Liver (tissue), 8 donors: ENCODE measurements at regions not wholly inside any gene's neighbourhood (a gene's known extent, or its start where the extent isn't known, plus 50 kb on each side); places are given as distances from the start of the nearest gene placed in this dataset.
A peak's percentile ranks its signal among the peaks of the same experiment; 100 is the strongest.

Experiments
- DNase-seq: peaks from one replicate; pipeline ENCODE4 v3.0.0-alpha.2; 2017; ENCODE audit warnings: low spot score
- H3K27ac ChIP-seq, 2 donors: one replicate each; pipeline ENCODE4 v1.7.0; 2013; ENCODE audit warnings: inconsistent platforms in 2 of 2, low read length in 2 of 2, control low read depth in 1 of 2, low read depth in 1 of 2, mild to moderate bottlenecking in 1 of 2
- H3K27me3 ChIP-seq, 4 donors: one replicate each; pipeline versions ENCODE4 v1.6.1 to v1.7.0; 2013; ENCODE audit warnings: low read length in 3 of 4, inconsistent platforms in 1 of 4, mild to moderate bottlenecking in 1 of 4, moderate library complexity in 1 of 4; ENCODE audit not compliant: control insufficient read depth in 4 of 4, insufficient read depth in 4 of 4
- H3K36me3 ChIP-seq, 4 donors: one replicate each; pipeline versions ENCODE4 v1.6.1 to v1.7.0; 2013; ENCODE audit warnings: low read length in 3 of 4, mild to moderate bottlenecking in 3 of 4, low read depth in 1 of 4, moderate library complexity in 1 of 4; ENCODE audit not compliant: control insufficient read depth in 4 of 4, insufficient read depth in 3 of 4
- H3K4me1 ChIP-seq, 4 donors: one replicate each; pipeline versions ENCODE4 v1.6.1 to v1.7.0; 2013; ENCODE audit warnings: low read length in 3 of 4, mild to moderate bottlenecking in 3 of 4, moderate library complexity in 1 of 4; ENCODE audit not compliant: control insufficient read depth in 4 of 4, insufficient read depth in 4 of 4
- H3K4me3 ChIP-seq, 3 donors: one replicate each; pipeline versions ENCODE4 v1.6.1 to v1.7.0; 2013; ENCODE audit warnings: low read length in 3 of 3, control low read depth in 1 of 3, low read depth in 1 of 3, mild to moderate bottlenecking in 1 of 3
- H3K9ac ChIP-seq, 2 donors: one replicate each; pipeline ENCODE4 v1.7.0; 2013; ENCODE audit warnings: low read length in 2 of 2, mild to moderate bottlenecking in 2 of 2, moderate library complexity in 2 of 2, control low read depth in 1 of 2, low read depth in 1 of 2
- H3K9me3 ChIP-seq, 4 donors: one replicate each; pipeline versions ENCODE4 v1.6.1 to v1.7.0; 2013; ENCODE audit warnings: low read length in 3 of 4; ENCODE audit not compliant: control insufficient read depth in 4 of 4
- CTCF ChIP-seq: fragments of 150-350 bp; IDR thresholded peaks from 2 replicates; pipeline ENCODE4 v1.5.1; 2017; ENCODE audit warnings: improper control_type of control experiment, low read depth, low read length; ENCODE audit not compliant: missing input control
- FOXA1 ChIP-seq: IDR thresholded peaks from 2 replicates; pipeline ENCODE4 v1.6.1; 2016; ENCODE audit warnings: antibody characterized with exemption
- GABPA ChIP-seq, 2 donors: IDR thresholded peaks in 1 of 2; conservative IDR thresholded peaks in 1 of 2; 2 replicates each; pipeline ENCODE4 v1.6.1; 2016; ENCODE audit warnings: antibody characterized with exemption in 2 of 2, mild to moderate bottlenecking in 1 of 2, moderate library complexity in 1 of 2
- HNF4G ChIP-seq: IDR thresholded peaks from 2 replicates; pipeline ENCODE4 v1.6.1; 2016; ENCODE audit warnings: antibody characterized with exemption
- JUND ChIP-seq, 2 donors: IDR thresholded peaks; 2 replicates each; pipeline ENCODE4 v1.6.1; 2016; ENCODE audit warnings: antibody characterized with exemption in 2 of 2
- RAD21 ChIP-seq, 2 donors: IDR thresholded peaks; 2 replicates each; pipeline ENCODE4 v1.6.1; 2016; ENCODE audit warnings: antibody characterized with exemption in 2 of 2, mild to moderate bottlenecking in 2 of 2
- RXRA ChIP-seq, 2 donors: IDR thresholded peaks; 2 replicates each; pipeline ENCODE4 v1.6.1; 2017 to 2018; ENCODE audit warnings: antibody characterized with exemption in 2 of 2, mild to moderate bottlenecking in 1 of 2
- TAF1 ChIP-seq: conservative IDR thresholded peaks from 2 replicates; pipeline ENCODE4 v1.6.1; 2016; ENCODE audit warnings: antibody characterized with exemption, mild to moderate bottlenecking
- YY1 ChIP-seq: IDR thresholded peaks from 2 replicates; pipeline ENCODE4 v1.6.1; 2016; ENCODE audit warnings: antibody characterized with exemption, mild to moderate bottlenecking
- whole genome bisulfite sequencing: extraction: QIAGEN DNeasy Blood & Tissue Kit; methylation state at CpG from one replicate; pipeline ENCODE4 v1.1.7; 2013; 5-methylcytosine and 5-hydroxymethylcytosine counted together
- TF ChIP-seq, protein P1 (sequence below): IDR thresholded peaks from 2 replicates; pipeline ENCODE4 v1.6.1; 2016; ENCODE audit warnings: antibody characterized with exemption, mild to moderate bottlenecking
- TF ChIP-seq, protein P2 (sequence below): IDR thresholded peaks from 2 replicates; pipeline ENCODE4 v1.6.1; 2016; ENCODE audit warnings: antibody characterized with exemption
- TF ChIP-seq, protein P3 (sequence below): IDR thresholded peaks from 2 replicates; pipeline ENCODE4 v1.6.1; 2016; ENCODE audit warnings: antibody characterized with exemption
- TF ChIP-seq, protein P4 (sequence below): IDR thresholded peaks from 2 replicates; pipeline ENCODE4 v1.6.1; 2016; ENCODE audit warnings: antibody characterized with exemption
- donor health status: healthy.
- donor health status: healthy.
- donor health status: healthy.
- donor health status: healthy.
- donor health status: healthy.

- TF ChIP-seq YY1 (peak; percentile 42), CTCF (no peak), RAD21 (IDR thresholded peaks at IDR 0.05) (peak; percentile 13 to 21), TAF1 (no peak), GABPA (IDR thresholded peaks at IDR 0.05 in 1 of 2, conservative IDR thresholded peaks at IDR 0.05 in 1 of 2) (no peak)
Measured at GRCh38 chr1:96964761-96965160, 243.2 kb downstream of the PTBP2 start (continued).

DNA sequence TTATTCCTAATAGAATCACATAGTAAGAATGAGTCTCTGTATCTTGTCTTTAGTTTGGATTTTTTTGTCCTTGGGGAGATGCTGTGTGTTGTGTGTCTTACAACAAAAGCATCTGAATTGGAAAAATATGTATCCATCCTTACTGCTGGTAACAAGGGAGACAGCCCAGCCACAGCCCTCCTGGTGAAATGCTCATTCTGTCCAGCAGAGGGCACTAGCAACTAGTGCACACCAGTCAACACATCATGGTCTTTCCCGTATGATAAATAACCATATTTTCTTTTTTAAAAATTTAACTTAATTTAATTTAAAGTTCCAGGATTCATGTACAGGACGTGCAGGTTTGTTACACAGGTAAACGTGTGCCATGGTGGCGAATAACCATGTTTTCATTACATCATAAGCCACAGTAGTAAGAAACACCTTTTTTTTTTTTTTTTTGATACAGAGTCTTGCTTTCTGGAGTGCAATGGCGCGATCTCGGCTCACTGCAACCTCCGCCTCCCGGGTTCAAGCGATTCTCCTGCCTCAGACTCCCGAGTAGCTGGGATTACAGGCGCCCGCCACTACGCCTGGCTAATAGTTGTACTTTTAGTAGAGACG, 245.1 kb downstream of the PTBP2 start:
- DNase-seq = peak; percentile 73
- Histone ChIP-seq H3K4me1 (peaks cover 0 to 8% (median 0%) of the 10 kb centered on the region in 4 donors), H3K36me3 (no peaks in the 10 kb centered on the region), H3K9ac (no peak overlapping the region), H3K27ac (no peak overlapping the region), H3K27me3 (no peaks in the 10 kb centered on the region), H3K9me3 (no peaks in the 10 kb centered on the region), H3K4me3 (peak overlapping the region in 1 of 3 donors; percentile 6)
- 44% methylated on average over 15 of the region's 15 CpGs for WGBS
- no peak for TF ChIP-seq JUND (IDR thresholded peaks at IDR 0.05)
- peak; percentile 95 for TF ChIP-seq CTCF
- peak; percentile 93 for TF ChIP-seq RAD21 (IDR thresholded peaks at IDR 0.05)
- TF ChIP-seq, protein P1, sequence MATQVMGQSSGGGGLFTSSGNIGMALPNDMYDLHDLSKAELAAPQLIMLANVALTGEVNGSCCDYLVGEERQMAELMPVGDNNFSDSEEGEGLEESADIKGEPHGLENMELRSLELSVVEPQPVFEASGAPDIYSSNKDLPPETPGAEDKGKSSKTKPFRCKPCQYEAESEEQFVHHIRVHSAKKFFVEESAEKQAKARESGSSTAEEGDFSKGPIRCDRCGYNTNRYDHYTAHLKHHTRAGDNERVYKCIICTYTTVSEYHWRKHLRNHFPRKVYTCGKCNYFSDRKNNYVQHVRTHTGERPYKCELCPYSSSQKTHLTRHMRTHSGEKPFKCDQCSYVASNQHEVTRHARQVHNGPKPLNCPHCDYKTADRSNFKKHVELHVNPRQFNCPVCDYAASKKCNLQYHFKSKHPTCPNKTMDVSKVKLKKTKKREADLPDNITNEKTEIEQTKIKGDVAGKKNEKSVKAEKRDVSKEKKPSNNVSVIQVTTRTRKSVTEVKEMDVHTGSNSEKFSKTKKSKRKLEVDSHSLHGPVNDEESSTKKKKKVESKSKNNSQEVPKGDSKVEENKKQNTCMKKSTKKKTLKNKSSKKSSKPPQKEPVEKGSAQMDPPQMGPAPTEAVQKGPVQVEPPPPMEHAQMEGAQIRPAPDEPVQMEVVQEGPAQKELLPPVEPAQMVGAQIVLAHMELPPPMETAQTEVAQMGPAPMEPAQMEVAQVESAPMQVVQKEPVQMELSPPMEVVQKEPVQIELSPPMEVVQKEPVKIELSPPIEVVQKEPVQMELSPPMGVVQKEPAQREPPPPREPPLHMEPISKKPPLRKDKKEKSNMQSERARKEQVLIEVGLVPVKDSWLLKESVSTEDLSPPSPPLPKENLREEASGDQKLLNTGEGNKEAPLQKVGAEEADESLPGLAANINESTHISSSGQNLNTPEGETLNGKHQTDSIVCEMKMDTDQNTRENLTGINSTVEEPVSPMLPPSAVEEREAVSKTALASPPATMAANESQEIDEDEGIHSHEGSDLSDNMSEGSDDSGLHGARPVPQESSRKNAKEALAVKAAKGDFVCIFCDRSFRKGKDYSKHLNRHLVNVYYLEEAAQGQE = peak; percentile 31

- Histone ChIP-seq H3K9me3 (no peaks in the 10 kb centered on the region), H3K4me1 (peaks cover 0 to 15% (median 4%) of the 10 kb centered on the region in 4 donors), H3K27ac (no peak overlapping the region), H3K4me3 (no peak overlapping the region), H3K36me3 (no peaks in the 10 kb centered on the region), H3K27me3 (no peaks in the 10 kb centered on the region), H3K9ac (no peak overlapping the region)
- DNase-seq = no peak
- 67% methylated on average over 8 of the region's 8 CpGs for WGBS
- TF ChIP-seq, protein P2, sequence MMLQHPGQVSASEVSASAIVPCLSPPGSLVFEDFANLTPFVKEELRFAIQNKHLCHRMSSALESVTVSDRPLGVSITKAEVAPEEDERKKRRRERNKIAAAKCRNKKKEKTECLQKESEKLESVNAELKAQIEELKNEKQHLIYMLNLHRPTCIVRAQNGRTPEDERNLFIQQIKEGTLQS = no peak
- TF ChIP-seq HNF4G (no peak), YY1 (no peak), CTCF (no peak), RXRA (IDR thresholded peaks at IDR 0.05) (no peak), FOXA1 (no peak)
- TF ChIP-seq, protein P3, sequence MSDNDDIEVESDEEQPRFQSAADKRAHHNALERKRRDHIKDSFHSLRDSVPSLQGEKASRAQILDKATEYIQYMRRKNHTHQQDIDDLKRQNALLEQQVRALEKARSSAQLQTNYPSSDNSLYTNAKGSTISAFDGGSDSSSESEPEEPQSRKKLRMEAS = no peak
- TF ChIP-seq, protein P4, sequence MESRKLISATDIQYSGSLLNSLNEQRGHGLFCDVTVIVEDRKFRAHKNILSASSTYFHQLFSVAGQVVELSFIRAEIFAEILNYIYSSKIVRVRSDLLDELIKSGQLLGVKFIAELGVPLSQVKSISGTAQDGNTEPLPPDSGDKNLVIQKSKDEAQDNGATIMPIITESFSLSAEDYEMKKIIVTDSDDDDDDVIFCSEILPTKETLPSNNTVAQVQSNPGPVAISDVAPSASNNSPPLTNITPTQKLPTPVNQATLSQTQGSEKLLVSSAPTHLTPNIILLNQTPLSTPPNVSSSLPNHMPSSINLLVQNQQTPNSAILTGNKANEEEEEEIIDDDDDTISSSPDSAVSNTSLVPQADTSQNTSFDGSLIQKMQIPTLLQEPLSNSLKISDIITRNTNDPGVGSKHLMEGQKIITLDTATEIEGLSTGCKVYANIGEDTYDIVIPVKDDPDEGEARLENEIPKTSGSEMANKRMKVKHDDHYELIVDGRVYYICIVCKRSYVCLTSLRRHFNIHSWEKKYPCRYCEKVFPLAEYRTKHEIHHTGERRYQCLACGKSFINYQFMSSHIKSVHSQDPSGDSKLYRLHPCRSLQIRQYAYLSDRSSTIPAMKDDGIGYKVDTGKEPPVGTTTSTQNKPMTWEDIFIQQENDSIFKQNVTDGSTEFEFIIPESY = no peak
Measured at GRCh38 chr1:96967311-96967710, 245.7 kb downstream of the PTBP2 start.
